Osteoblast (primary cell): ENCODE measurements at regions not wholly inside any gene's neighbourhood (a gene's known extent, or its start where the extent isn't known, plus 50 kb on each side); places are given as distances from the start of the nearest gene placed in this dataset.

Experiments used
- DNase-seq: peaks from one replicate; pipeline ENCODE4 v3.0.0; 2011; ENCODE audit warnings: low spot score, mixed read lengths; ENCODE audit not compliant: insufficient read length; ENCODE audit errors: missing footprints
- H2AFZ ChIP-seq: 2 replicates; pipeline ENCODE4 v1.6.0; 2011; ENCODE audit warnings: mild to moderate bottlenecking, low read length
- H3K27ac ChIP-seq: 2 replicates; pipeline ENCODE4 v1.5.1; 2011; ENCODE audit warnings: mild to moderate bottlenecking, low read depth, low read length, moderate library complexity
- H3K27me3 ChIP-seq: 2 replicates; pipeline ENCODE4 v1.6.0; 2012; ENCODE audit warnings: mild to moderate bottlenecking, control low read depth, inconsistent platforms, low read length, moderate library complexity; ENCODE audit not compliant: insufficient read depth
- H3K36me3 ChIP-seq: 2 replicates; pipeline ENCODE4 v1.5.1; 2011; ENCODE audit warnings: mild to moderate bottlenecking, low read length, control low read depth, moderate library complexity; ENCODE audit not compliant: insufficient read depth
- H3K4me1 ChIP-seq: 2 replicates; pipeline ENCODE4 v1.5.1; 2011; ENCODE audit warnings: mild to moderate bottlenecking, low read length, control low read depth, moderate library complexity; ENCODE audit not compliant: insufficient read depth
- H3K4me2 ChIP-seq: 2 replicates; pipeline ENCODE4 v1.6.0; 2011; ENCODE audit warnings: mild to moderate bottlenecking, low read length; ENCODE audit not compliant: insufficient read depth
- H3K4me3 ChIP-seq: fragments of 200-600 bp; sonication (generic); 3 replicates; pipeline ENCODE4 v1.5.1; 2012; ENCODE audit warnings: mild to moderate bottlenecking, low read length, inconsistent platforms; ENCODE audit not compliant: insufficient read depth
- H3K79me2 ChIP-seq: 2 replicates; pipeline ENCODE4 v1.6.0; 2012; ENCODE audit warnings: mild to moderate bottlenecking, low read length, control low read depth, inconsistent platforms; ENCODE audit not compliant: insufficient read depth
- H3K9me3 ChIP-seq: 2 replicates; pipeline ENCODE4 v1.5.1; 2011; ENCODE audit warnings: low read depth, low read length, control low read depth
- H4K20me1 ChIP-seq: 2 replicates; pipeline ENCODE4 v1.6.0; 2012; ENCODE audit warnings: mild to moderate bottlenecking, low read length, control low read depth; ENCODE audit not compliant: insufficient read depth
- TF ChIP-seq, protein P1 (sequence below): IDR thresholded peaks from 2 replicates; pipeline ENCODE4 v1.5.1; 2011; ENCODE audit warnings: mild to moderate bottlenecking, low read depth, low read length, moderate library complexity; ENCODE audit errors: extremely low read depth

GRCh38 chr20:17843246-17844132 lies 125.1 kb downstream of the SNX5 start:
- H3K36me3 ChIP-seq = no peaks in the 10 kb centered on the region
- H3K9me3 ChIP-seq = no peaks in the 10 kb centered on the region
- TF ChIP-seq, protein P1, sequence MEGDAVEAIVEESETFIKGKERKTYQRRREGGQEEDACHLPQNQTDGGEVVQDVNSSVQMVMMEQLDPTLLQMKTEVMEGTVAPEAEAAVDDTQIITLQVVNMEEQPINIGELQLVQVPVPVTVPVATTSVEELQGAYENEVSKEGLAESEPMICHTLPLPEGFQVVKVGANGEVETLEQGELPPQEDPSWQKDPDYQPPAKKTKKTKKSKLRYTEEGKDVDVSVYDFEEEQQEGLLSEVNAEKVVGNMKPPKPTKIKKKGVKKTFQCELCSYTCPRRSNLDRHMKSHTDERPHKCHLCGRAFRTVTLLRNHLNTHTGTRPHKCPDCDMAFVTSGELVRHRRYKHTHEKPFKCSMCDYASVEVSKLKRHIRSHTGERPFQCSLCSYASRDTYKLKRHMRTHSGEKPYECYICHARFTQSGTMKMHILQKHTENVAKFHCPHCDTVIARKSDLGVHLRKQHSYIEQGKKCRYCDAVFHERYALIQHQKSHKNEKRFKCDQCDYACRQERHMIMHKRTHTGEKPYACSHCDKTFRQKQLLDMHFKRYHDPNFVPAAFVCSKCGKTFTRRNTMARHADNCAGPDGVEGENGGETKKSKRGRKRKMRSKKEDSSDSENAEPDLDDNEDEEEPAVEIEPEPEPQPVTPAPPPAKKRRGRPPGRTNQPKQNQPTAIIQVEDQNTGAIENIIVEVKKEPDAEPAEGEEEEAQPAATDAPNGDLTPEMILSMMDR = no peak
- peak overlapping the region; percentile 71 for H3K4me2 ChIP-seq
- H3K79me2 ChIP-seq = no peaks in the 10 kb centered on the region
- no peaks in the 10 kb centered on the region for H4K20me1 ChIP-seq
- H3K27ac ChIP-seq = peak overlapping the region; percentile 91
- H3K4me1 ChIP-seq = peaks cover 36% of the 10 kb centered on the region
- H3K4me3 ChIP-seq = peak overlapping the region; percentile 26
- H3K27me3 ChIP-seq = no peaks in the 10 kb centered on the region
- H2AFZ ChIP-seq = peak overlapping the region; percentile 13
- peak; percentile 96 for DNase-seq

GRCh38 chr20:17841751-17842215 lies 126.8 kb downstream of the SNX5 start:
- no peaks in the 10 kb centered on the region for H4K20me1 ChIP-seq
- peak overlapping the region; percentile 58 for H2AFZ ChIP-seq
- no peak for DNase-seq
- peak overlapping the region; percentile 91 for H3K27ac ChIP-seq
- no peaks in the 10 kb centered on the region for H3K9me3 ChIP-seq
- H3K36me3 ChIP-seq = no peaks in the 10 kb centered on the region
- TF ChIP-seq, protein P1 = no peak
- H3K4me3 ChIP-seq = no peak overlapping the region
- H3K27me3 ChIP-seq = no peaks in the 10 kb centered on the region
- no peak overlapping the region for H3K4me2 ChIP-seq
- no peaks in the 10 kb centered on the region for H3K79me2 ChIP-seq
- H3K4me1 ChIP-seq = peaks cover 43% of the 10 kb centered on the region

DNA sequence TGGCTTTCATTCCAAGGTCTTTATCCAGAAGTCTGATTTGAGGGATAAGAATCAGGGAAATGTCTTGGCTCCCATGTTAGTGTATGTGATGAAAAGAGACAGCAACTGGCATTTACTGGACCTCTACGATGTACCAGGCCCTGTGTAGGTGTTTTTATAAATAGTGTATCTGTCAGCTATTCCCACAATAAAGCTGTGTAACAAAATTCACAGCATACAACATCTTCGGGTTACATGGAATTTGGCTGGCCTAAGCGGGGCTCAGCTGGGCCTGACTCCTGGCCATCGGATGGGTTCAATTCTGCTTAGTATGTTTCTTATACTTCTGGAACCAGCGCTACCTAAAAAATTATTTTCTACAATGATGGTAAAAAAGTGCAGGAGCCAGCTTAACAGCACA lies 128.2 kb downstream of the SNX5 start:
- Histone ChIP-seq H2AFZ (no peak overlapping the region), H4K20me1 (no peaks in the 10 kb centered on the region), H3K4me3 (no peak overlapping the region), H3K36me3 (no peaks in the 10 kb centered on the region), H3K4me2 (no peak overlapping the region), H3K27ac (no peak overlapping the region), H3K4me1 (peaks cover 48% of the 10 kb centered on the region), H3K9me3 (no peaks in the 10 kb centered on the region), H3K27me3 (no peaks in the 10 kb centered on the region), H3K79me2 (no peaks in the 10 kb centered on the region)
- TF ChIP-seq, protein P1 = no peak
- no peak for DNase-seq

DNA sequence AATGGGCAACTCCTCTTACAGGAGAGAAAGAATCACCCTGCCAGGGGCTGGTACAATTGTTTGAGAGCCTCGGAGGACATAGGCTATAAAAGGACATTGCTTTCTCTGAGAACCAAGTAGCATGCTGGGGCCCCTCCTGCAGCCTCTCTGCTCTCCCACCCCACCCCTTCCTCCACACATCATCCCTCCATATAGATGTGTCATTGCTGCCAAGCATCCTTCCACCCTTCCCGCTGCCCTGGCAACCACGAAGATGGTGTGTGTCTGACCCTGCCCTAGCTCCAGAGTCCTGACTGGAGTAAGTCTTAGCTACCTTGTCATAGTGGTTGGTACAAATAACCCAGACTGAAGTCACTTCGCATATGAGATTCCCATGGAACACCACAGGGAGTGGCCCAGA lies 129.7 kb downstream of the SNX5 start:
- Histone ChIP-seq H3K4me2 (no peak overlapping the region), H3K4me1 (peaks cover 56% of the 10 kb centered on the region), H3K36me3 (no peaks in the 10 kb centered on the region), H3K79me2 (no peaks in the 10 kb centered on the region), H4K20me1 (no peaks in the 10 kb centered on the region), H3K9me3 (no peaks in the 10 kb centered on the region), H3K4me3 (no peak overlapping the region), H3K27ac (no peak overlapping the region), H3K27me3 (no peaks in the 10 kb centered on the region), H2AFZ (no peak overlapping the region)
- no peak for DNase-seq
- TF ChIP-seq, protein P1 = no peak
